ENCODE measurements at regions not wholly inside any gene's neighbourhood (a gene's known extent, or its start where the extent isn't known, plus 50 kb on each side); places are given as distances from the start of the nearest gene placed in this dataset.
"Not testable (repeated sequence)": the region's sequence is repeated elsewhere in the genome, so short reads cannot be mapped to it uniquely, and the experiment has no call there.

GRCh38 chr12:63495974-63496373 is 172.3 kb downstream of the DPY19L2 start:
- Histone ChIP-seq H3K9me3 (ENCODE audit: control insufficient read depth, insufficient read depth, low read depth, low read length) (no peaks in the 10 kb centered on the region), H3K27ac (ENCODE audit: low read length) (no peak overlapping the region), H3K27me3 (ENCODE audit: control insufficient read depth, insufficient read depth, low read length) (peaks cover 2% of the 10 kb centered on the region; the same call in 1 of the 2 replicates), H3K4me1 (ENCODE audit: control insufficient read depth, insufficient read depth, low read length) (no peaks in the 10 kb centered on the region), H3K36me3 (ENCODE audit: control insufficient read depth, insufficient read depth, low read length) (no peaks in the 10 kb centered on the region), H3K4me3 (ENCODE audit: low read depth in 2 of 2, low read length in 2 of 2) (no peak overlapping the region)
- intact Hi-C loops (cut with micrococcal nuclease; ENCODE audit: unreplicated experiment) (no loop called here), in situ Hi-C loops (cut with HindIII; ENCODE audit: low pct_unique_long_range_greater_than_20kb, low sequenced_read_pairs) (no loop called here)
- POLR2A ChIA-PET, result no interaction called here
- no TSS peak for BruUV-seq (replicated peaks)
- no peak for TF ChIP-seq POLR2AphosphoS5 (IDR thresholded peaks at IDR 0.05; ENCODE audit: low read depth, low read length)
- TF ChIP-seq TCF7L2 (IDR thresholded peaks at IDR 0.05; ENCODE audit: low read depth, low read length), result no peak
- no peak for TF ChIP-seq SIN3A (IDR thresholded peaks at IDR 0.05; ENCODE audit: borderline replicate concordance, insufficient read depth, low read depth, low read length)
- no peak for TF ChIP-seq CTCF (IDR thresholded peaks at IDR 0.05)
- no peak for TF ChIP-seq REST (IDR thresholded peaks at IDR 0.05; ENCODE audit: insufficient read depth in 1 of 2, low read depth in 2 of 2, low read length in 1 of 2)
- ATAC-seq (no peak), DNase-seq (ENCODE audit: low read depth, low spot score) (no peak)
- CTCF ChIA-PET, result no interaction called here

- not testable (repeated sequence) for ATAC-seq
Observed at GRCh38 chr12:63493357-63493756, 174.9 kb downstream of the DPY19L2 start.

GRCh38 chr12:63480186-63480585 is 188.1 kb downstream of the DPY19L2 start:
- Histone ChIP-seq H3K4me3 (ENCODE audit: low read depth in 2 of 2, low read length in 2 of 2) (no peak overlapping the region), H3K27me3 (ENCODE audit: control insufficient read depth, insufficient read depth, low read length) (peaks cover 13% of the 10 kb centered on the region), H3K4me1 (ENCODE audit: control insufficient read depth, insufficient read depth, low read length) (no peaks in the 10 kb centered on the region), H3K27ac (ENCODE audit: low read length) (no peak overlapping the region), H3K9me3 (ENCODE audit: control insufficient read depth, insufficient read depth, low read depth, low read length) (no peaks in the 10 kb centered on the region), H3K36me3 (ENCODE audit: control insufficient read depth, insufficient read depth, low read length) (no peaks in the 10 kb centered on the region)
- ATAC-seq (no peak), DNase-seq (ENCODE audit: low read depth, low spot score) (no peak)
- no peak for TF ChIP-seq TCF7L2 (IDR thresholded peaks at IDR 0.05; ENCODE audit: low read depth, low read length)
- TF ChIP-seq REST (IDR thresholded peaks at IDR 0.05; ENCODE audit: insufficient read depth in 1 of 2, low read depth in 2 of 2, low read length in 1 of 2), result no peak
- TF ChIP-seq POLR2AphosphoS5 (IDR thresholded peaks at IDR 0.05; ENCODE audit: low read depth, low read length), result no peak
- TF ChIP-seq SIN3A (IDR thresholded peaks at IDR 0.05; ENCODE audit: borderline replicate concordance, insufficient read depth, low read depth, low read length), result no peak
- no peak for TF ChIP-seq CTCF (IDR thresholded peaks at IDR 0.05)
- ChIA-PET CTCF (no interaction called here), POLR2A (no interaction called here)
- intact Hi-C loops (cut with micrococcal nuclease; ENCODE audit: unreplicated experiment), result no loop called here
- in situ Hi-C loops (cut with HindIII; ENCODE audit: low pct_unique_long_range_greater_than_20kb, low sequenced_read_pairs), result no loop called here
- no TSS peak for BruUV-seq (replicated peaks)

More at GRCh38 chr12:63493357-63493756, 174.9 kb downstream of the DPY19L2 start:
- CTCF ChIA-PET; intact Hi-C loops (cut with micrococcal nuclease; ENCODE audit: unreplicated experiment); in situ Hi-C loops (cut with HindIII; ENCODE audit: low pct_unique_long_range_greater_than_20kb, low sequenced_read_pairs); POLR2A ChIA-PET; H3K27ac ChIP-seq (ENCODE audit: low read length); BruUV-seq (replicated peaks); H3K4me3 ChIP-seq (ENCODE audit: low read depth in 2 of 2, low read length in 2 of 2); H3K36me3 ChIP-seq (ENCODE audit: control insufficient read depth, insufficient read depth, low read length); DNase-seq (ENCODE audit: low read depth, low spot score); H3K27me3 ChIP-seq (ENCODE audit: control insufficient read depth, insufficient read depth, low read length); H3K9me3 ChIP-seq (ENCODE audit: control insufficient read depth, insufficient read depth, low read depth, low read length); H3K4me1 ChIP-seq (ENCODE audit: control insufficient read depth, insufficient read depth, low read length): not testable (repeated sequence)
